Skeletal muscle tissue (tissue), 4 donors: ENCODE measurements at regions not wholly inside any gene's neighbourhood (a gene's known extent, or its start where the extent isn't known, plus 50 kb on each side); places are given as distances from the start of the nearest gene placed in this dataset. TPM values are rescaled to one million over a fixed set of nuclear protein-coding genes. Genes with fewer than 3 reads are reported as not detected.
"Not testable (repeated sequence)": the region's sequence is repeated elsewhere in the genome, so short reads cannot be mapped to it uniquely, and the experiment has no call there.

ENCODE experiments used
- H3K27ac ChIP-seq: one replicate; pipeline ENCODE4 v1.7.0; 2013; ENCODE audit warnings: mild to moderate bottlenecking, low read depth, low read length, inconsistent platforms
- H3K27me3 ChIP-seq, 3 donors: one replicate each; pipeline ENCODE4 v1.7.0; 2013; ENCODE audit warnings: low read length in 3 of 3; ENCODE audit not compliant: control insufficient read depth in 3 of 3, insufficient read depth in 3 of 3
- H3K36me3 ChIP-seq, 3 donors: one replicate each; pipeline ENCODE4 v1.7.0; 2013; ENCODE audit warnings: low read length in 3 of 3; ENCODE audit not compliant: control insufficient read depth in 3 of 3, insufficient read depth in 3 of 3
- H3K4me1 ChIP-seq, 3 donors: one replicate each; pipeline ENCODE4 v1.7.0; 2013; ENCODE audit warnings: low read length in 3 of 3, mild to moderate bottlenecking in 3 of 3; ENCODE audit not compliant: control insufficient read depth in 3 of 3, insufficient read depth in 3 of 3
- H3K4me3 ChIP-seq, 3 donors: one replicate each; pipeline ENCODE4 v1.7.0; 2013; ENCODE audit warnings: low read length in 3 of 3
- H3K9ac ChIP-seq, 3 donors: one replicate each; pipeline ENCODE4 v1.7.0; 2013; ENCODE audit warnings: low read length in 3 of 3, mild to moderate bottlenecking in 3 of 3, moderate library complexity in 2 of 3, low read depth in 1 of 3
- H3K9me3 ChIP-seq, 3 donors: one replicate each; pipeline ENCODE4 v1.7.0; 2013; ENCODE audit warnings: low read length in 3 of 3; ENCODE audit not compliant: control insufficient read depth in 3 of 3
- small RNA-seq: library from RNA; depleted of rRNA; stranded (forward); fragments of <200 nt; gene quantifications from one replicate; pipeline ENCODE3, GENCODE V24; 2014
- donor health status: Osteomylitis.

- not testable (repeated sequence) for H3K9me3 ChIP-seq, H3K4me1 ChIP-seq, H3K4me3 ChIP-seq, H3K27me3 ChIP-seq, H3K36me3 ChIP-seq, H3K27ac ChIP-seq, H3K9ac ChIP-seq
Observed at GRCh38 chr9:67763133-67763532, 95.6 kb upstream of the ANKRD20A1 start.

GRCh38 chr9:67771807-67772206 lies 86.9 kb upstream of the ANKRD20A1 start:
- H3K27me3 ChIP-seq, H3K9me3 ChIP-seq, H3K9ac ChIP-seq, H3K4me3 ChIP-seq, H3K4me1 ChIP-seq, H3K36me3 ChIP-seq, H3K27ac ChIP-seq: not testable (repeated sequence)

- not testable (repeated sequence) for H3K27ac ChIP-seq, H3K4me3 ChIP-seq, H3K27me3 ChIP-seq, H3K9me3 ChIP-seq, H3K36me3 ChIP-seq, H3K9ac ChIP-seq, H3K4me1 ChIP-seq
Observed at GRCh38 chr9:67800170-67800569, 58.6 kb upstream of the ANKRD20A1 start.

Small RNA genes lying in the stretch of these regions (small RNA-seq; reads per million reads assigned to genes)
- gene AL627230.1 = not detected
- not detected for gene AL627230.3
- not detected for gene AL627230.5
- not detected for gene AL627230.6
- not detected for gene AL627230.8
- not detected for gene FAM27B
- gene RF00156 = not detected
- gene RN7SL787P = not detected
